Bone marrow (tissue), 2 donors: ENCODE measurements at regions not wholly inside any gene's neighbourhood (a gene's known extent, or its start where the extent isn't known, plus 50 kb on each side); places are given as distances from the start of the nearest gene placed in this dataset.

Source experiments
- DNase-seq, 2 donors: peaks; one replicate each; lab custom pipeline; 2025; lab: John Stamatoyannopoulos, UW

GRCh38 chr9:89808756-89809181 lies 204.0 kb downstream of the GADD45G start:
- DNase-seq, result no peak

- DNase-seq, result no peak
Observed at GRCh38 chr9:89810431-89810830, 205.6 kb downstream of the GADD45G start.

- no peak for DNase-seq
Observed at GRCh38 chr9:89811356-89811755, 206.5 kb downstream of the GADD45G start.

GRCh38 chr9:89811886-89812450 lies 207.2 kb downstream of the GADD45G start:
- no peak for DNase-seq

GRCh38 chr9:89812556-89813181 lies 207.9 kb downstream of the GADD45G start:
- no peak for DNase-seq

- DNase-seq, result no peak
Observed at GRCh38 chr9:89813482-89813881, 208.7 kb downstream of the GADD45G start.

GRCh38 chr9:89814340-89815040 lies 209.7 kb downstream of the GADD45G start:
- no peak for DNase-seq

GRCh38 chr9:89815061-89815902 lies 210.5 kb downstream of the GADD45G start:
- DNase-seq, result no peak

GRCh38 chr9:89815903-89816573 lies 211.2 kb downstream of the GADD45G start:
- DNase-seq, result peak in 1 of 2 donors; percentile 58

- no peak for DNase-seq
Observed at GRCh38 chr9:89817151-89817950, 212.5 kb downstream of the GADD45G start.

GRCh38 chr9:89820337-89820736 lies 215.5 kb downstream of the GADD45G start:
- no peak for DNase-seq

GRCh38 chr9:89821081-89821480 lies 216.3 kb downstream of the GADD45G start:
- no peak for DNase-seq

- no peak for DNase-seq
Observed at GRCh38 chr9:89822996-89823395, 218.2 kb downstream of the GADD45G start.

- no peak for DNase-seq
Observed at GRCh38 chr9:89825669-89826068, 220.9 kb downstream of the GADD45G start.

- DNase-seq, result no peak
Observed at GRCh38 chr9:89826186-89826585, 221.4 kb downstream of the GADD45G start.

- no peak for DNase-seq
Observed at GRCh38 chr9:89829346-89829745, 224.5 kb downstream of the GADD45G start.

- DNase-seq, result no peak
Observed at GRCh38 chr9:89835666-89836065, 230.9 kb downstream of the GADD45G start.

GRCh38 chr9:89837162-89837933 lies 232.5 kb downstream of the GADD45G start:
- DNase-seq, result no peak

GRCh38 chr9:89837934-89838310 lies 233.1 kb downstream of the GADD45G start:
- no peak for DNase-seq

GRCh38 chr9:89838621-89839020 lies 233.8 kb downstream of the GADD45G start:
- DNase-seq, result no peak
